GM19468 (cell line): ENCODE measurements at regions not wholly inside any gene's neighbourhood (a gene's known extent, or its start where the extent isn't known, plus 50 kb on each side); places are given as distances from the start of the nearest gene placed in this dataset.

Source experiments
- ATAC-seq: cut with Tn5 transposase; IDR thresholded peaks from one replicate; pipeline ENCODE4 v1.9.1; 2021; ENCODE audit warnings: mild to moderate bottlenecking, moderate library complexity, moderate number of reproducible peaks; ENCODE audit not compliant: unreplicated experiment; ENCODE audit errors: extremely low read depth

DNA sequence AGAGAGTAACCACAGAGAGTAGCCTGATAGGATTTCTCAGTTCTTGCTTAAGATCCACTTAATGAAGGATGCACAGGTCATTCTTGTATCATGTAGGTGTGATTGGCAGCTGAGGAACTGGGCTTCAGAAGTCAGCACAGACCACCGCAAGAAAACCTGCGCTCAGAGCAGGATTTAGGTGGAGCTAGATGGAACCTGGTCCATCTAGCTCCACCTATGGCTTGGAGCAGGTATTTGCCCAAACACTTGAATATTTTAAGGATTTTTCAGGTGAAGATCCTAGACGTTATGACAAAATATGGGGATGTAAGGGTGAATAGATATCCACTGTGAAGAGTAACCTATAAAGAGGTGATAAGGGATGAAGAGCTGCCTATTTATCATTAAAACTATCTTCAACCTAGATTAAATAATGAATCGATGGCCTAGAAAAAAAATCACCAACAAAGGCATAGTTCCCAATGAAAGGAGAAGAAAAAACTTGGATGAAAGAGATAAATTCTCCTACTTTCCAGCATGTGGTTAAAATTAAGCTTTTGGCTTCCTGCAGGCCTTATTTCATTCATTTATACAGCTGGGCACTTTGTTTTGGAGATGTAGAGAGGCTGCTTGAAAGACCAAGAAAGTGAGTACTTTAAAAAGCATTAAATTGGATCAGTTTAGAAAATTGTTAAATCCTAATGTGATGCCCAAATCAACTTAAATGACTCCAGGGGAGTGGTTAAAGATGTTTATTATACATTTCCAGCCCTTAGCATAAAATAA lies 778.4 kb upstream of the GJE1 start:
- no peak for ATAC-seq

DNA sequence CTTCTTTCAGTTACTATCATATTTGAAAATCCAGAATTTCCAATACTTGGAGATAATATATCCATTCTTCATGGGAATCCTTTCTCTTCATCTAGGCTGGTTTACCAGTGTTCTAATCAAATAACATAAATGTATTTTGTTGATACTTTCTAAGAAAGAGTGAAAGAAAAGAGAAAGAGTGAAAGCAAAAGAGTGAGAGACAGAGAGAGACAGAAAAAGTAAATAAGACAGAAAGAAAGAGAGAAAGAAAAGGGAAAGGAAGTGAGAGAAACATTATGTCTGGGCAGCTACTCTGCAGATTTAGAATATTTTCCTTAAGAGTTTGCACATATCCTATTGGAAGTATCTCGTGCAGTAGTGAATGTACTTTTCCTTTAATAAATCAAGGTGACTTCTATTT lies 781.0 kb upstream of the GJE1 start:
- ATAC-seq = no peak

DNA sequence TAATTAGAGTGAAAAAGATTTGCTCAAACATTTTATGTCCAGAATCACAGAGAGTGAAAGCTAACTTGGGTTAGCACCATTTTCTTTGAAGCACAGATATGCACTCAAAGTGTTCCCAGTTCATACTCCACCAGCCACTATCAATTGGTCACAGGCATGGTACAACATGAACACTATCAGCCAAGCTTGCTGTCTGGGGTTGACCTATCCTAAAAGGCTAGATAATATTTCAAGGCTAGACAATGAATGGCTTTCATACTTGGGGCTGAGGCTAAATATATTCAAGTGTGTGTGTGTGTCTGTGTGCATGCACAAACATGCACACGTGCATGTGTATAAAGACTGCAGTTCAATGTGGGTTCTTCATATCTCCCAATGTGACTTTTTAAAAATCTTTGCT lies 783.0 kb upstream of the GJE1 start:
- ATAC-seq = no peak

DNA sequence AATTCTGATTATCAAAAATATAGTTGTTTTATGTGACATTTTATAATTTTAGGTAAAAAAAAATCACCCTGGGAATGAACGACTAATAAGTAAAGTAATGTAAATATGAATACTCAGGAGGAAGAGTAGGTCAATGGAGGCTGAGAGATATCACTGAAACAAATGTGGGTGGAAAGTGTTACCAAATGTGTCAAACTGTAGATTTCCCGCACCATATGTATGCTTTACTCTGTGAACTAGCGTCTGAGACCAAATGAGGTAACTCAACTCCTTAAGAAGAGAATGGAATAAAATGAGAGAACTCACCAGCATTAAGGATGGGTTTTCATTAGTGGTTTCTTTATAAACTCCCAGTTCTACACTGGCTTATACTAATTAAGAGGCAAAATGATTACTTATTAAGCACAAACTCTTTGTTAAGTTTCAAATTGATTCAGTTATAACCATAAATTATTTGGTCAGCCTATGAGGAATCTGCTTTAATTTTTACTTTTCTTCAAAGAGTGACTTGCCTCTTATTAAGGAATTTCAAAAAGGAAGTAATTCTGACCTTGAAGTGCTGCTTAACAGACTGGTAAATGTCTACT lies 784.7 kb upstream of the GJE1 start:
- ATAC-seq = no peak

DNA sequence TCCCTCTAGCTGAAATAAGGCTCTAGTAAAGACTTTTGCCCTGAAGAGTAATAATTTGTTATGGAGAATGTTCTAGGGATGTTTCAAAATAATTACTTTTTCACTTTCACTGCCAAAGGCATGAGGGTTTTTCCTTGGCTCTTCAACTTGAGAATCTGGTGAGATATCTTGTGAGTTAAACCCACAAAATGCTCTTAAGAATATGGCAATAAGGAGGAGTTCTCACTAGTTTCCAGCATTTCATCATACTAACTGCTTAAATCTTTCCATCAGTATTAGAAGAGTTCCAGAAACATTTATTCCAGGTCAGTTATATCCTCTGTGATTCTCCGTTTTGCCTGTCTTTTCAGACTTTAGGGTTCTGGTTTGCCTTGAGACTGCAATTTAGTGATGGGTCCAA lies 785.6 kb upstream of the GJE1 start:
- ATAC-seq = no peak

DNA sequence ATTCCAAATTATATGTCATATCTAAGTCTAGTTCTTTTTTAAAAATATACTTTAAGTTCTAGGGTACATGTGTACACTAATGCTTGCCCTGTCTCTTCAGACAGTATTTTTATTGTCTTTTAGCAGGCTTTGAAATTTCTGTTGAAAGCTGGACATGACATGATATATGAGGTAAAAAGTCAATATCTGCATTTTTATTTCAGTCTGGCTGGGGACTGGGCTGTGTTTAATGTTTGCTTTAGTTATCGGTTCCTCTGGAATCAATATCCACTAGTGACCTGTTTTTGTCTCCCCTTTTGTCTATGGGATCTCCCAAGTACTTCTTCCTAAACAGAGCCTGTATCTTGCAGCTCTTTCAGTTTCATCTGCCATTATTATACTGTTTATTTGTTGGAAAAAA lies 786.2 kb upstream of the GJE1 start:
- no peak for ATAC-seq

DNA sequence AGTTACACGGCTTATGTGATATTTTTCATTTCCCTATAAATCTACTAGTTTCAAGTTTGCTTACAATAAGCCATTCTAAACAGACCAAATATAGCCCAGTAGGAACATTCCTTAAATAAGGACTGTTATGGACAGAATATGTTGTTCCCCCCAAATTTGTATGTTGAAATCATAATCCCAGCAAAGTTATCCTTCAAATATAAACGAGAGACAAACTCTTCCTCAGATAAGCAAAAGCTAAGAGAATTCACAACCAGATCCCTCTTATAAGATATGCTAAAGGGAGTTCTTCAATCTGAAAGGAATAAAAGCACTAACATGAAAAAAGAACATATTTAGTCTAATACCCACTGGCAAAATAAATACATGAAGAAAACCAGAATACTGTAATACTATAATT lies 795.5 kb upstream of the GJE1 start:
- ATAC-seq = no peak

DNA sequence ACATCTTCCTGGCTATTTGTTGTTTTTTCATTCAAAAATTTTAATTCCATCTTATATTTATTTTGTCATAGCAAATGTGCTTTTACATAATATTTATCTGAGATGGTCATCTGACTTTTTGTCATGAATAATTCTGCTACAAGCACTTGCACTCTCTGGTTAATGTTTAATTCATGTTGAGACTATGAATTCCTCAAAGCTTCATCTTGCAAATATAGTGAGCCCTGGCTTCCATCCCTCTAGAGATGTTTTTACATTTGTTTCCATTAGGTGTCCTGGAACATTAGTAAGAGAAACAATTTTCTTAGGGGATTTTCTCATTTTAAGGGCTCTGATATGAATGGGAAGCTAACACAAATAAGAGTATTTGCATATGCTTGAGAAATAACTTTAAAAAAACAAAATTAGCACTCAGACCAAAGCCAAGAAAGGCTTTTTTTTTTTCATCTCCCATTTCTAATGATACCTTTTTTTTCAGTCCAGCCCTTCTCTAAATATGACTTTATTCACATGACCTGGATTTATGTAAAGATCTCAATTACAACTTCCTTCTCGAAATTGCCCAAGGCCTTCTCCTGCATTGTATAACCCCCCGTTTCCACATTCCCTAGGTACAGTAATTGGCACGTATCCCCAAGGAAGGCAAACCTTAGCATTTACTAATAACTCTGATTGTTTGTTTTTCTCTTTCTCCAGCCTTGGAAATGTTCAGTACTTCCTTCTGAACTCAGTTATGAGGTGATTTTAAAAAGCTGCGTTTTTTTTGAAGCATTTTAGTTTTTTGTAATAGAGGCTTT lies 797.0 kb upstream of the GJE1 start:
- no peak for ATAC-seq

DNA sequence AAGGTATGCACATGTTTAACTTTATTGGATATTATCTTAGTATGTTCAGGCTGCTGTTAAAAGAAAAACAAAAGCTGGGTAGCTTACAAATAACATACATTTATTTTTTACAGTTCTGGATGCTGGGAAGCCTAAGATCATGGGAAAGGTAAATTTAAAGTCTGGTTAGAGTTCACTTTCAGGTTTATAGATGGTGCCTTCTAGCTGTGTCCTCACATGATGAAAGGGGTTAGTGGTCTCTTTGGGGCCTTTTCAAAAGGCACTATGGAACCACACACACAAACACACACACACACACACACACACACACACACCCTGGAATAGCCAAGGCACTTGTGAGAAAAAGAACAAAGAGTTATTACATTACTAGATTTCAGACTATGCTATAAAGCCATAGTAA lies 805.8 kb upstream of the GJE1 start:
- ATAC-seq = no peak

DNA sequence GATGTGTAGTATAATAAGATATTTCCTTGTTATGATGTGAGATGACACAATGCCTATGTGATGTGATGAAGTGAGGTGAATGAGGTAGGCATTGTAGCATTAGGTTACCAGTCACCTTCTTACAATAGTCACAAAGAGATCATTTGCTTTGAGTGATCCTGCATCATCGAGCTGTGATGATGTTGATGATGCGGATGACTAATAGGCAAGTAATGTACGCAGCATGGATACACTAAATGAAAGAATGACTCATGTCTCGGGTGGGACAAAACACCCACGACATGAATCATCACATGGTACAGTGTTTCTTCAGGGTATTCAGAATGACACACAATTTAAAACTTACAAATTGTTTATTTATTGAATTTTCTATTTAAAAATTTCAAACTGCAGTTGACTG lies 806.3 kb upstream of the GJE1 start:
- ATAC-seq = no peak

DNA sequence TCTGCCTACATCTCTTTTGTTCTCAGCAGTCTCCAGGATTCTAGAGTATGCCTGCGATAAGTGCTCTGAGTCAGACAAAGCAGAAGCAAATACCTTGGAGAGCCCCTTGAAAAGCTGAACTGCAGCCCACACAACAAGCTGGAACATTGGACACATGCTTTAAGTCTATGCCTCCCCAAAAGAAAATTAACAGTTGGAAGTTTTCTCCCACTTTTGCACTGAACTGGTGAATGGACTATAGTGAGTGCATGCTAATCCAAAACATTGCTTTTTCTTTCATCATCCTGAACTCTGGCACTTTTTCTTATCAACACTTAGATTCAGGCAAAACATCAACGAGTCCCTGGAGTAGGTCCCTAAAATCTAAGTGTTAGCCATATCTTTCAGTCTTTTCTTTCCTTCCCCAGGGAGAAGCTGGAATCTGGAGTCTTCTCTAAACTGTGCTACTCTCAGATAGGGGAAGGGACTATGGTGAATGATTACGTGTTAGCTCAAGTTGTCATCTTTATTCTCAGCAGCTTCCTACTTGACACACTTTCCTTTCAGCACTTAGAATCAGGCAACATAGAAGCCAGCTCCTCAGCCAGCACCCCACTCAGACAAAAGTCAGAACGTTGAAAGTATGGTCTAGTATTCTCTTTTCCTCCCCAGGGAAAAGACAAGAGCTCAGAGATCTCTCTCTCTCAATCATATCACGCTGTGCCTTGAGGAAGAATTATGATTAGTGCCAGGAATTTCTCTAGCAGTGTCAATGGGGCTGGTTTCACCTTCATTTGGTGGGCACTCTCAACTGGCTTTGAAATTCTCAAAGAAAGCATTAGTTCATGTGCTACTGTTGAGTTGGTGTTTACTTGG lies 811.0 kb upstream of the GJE1 start:
- ATAC-seq = no peak

DNA sequence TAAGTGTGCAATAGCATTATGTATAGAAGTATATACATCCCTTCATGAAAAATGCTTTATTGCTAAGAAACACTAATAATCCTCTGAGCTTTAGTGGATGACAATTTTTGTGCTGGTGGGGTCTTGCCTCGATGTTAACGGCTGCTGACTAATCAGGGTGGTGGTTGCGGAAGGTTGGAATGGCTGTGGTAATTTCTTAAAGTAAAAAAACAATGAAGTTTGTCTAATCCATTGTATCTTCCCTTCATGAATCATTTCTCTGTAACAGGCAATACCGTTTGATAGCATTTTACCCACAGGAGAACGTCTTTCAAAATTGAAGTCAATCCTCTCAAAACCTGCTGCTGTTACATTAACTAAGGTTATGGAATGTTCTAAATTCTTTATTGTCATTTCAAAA lies 816.5 kb upstream of the GJE1 start:
- ATAC-seq = no peak

DNA sequence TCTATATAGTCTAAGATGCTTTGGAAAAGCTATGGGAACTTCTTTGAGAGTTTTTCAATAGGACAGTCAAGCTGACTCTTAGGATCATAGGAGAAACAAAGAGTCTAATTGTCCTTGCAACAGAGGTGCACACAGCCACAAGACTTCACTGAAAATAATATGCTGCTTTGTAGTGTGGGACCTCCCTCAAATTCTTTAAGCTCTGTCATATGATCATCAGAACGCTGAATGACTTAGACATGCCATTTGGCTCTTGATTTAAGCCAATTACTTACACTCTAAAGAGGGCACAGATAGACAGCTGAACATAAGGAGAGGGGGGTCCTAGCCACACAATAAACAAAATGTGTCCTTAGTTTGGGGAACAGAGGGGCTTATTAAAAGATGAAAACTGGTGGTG lies 818.7 kb upstream of the GJE1 start:
- ATAC-seq = no peak

DNA sequence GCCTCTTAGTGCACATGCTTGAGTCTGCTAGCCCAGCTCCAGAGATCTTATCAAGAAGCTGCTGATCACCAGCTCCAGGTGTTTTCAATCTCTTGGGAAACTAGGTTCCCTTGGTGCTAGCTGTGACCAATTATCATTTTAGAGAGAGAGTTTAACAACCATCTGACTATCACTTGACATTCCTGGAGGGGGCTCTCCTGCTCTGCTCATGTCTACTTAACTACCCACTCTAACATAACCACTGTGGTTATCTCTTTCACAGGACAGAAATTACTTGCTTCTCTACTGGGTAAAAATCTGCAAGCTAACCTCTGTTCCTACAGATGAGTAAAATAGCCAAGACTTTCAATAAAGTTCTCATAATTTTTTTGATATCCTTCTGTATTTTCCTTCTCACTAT lies 823.4 kb upstream of the GJE1 start:
- ATAC-seq = no peak

DNA sequence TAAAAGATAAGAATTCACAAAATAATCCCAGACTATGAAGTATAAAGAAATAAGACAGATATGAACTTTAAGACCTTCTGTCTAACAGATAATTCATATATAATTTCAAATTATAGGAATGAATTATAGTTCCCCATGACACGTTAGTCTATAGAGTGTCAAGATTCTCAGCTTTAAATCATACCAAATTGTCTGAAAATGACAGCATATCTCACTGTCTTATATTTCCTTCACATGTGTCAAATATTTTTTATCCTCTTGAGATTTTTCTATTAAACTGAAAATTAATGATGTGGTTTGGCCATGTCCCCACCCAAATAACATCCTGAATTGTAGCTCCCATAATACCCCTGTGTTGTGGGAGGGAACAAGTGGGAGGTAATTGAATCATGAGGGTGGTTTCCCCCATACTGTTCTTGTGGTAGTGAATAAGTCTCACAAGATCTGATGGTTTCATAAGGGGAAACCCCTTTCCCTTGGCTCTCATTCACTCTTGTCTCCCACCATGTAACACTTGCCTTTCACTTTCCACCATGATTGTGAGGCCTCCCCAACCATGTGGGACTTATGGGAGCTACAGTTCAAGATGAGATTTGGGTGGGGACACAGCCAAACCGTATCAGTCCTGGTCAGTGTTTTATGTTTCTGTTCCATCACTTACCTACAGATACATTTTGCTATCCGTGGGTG lies 825.3 kb upstream of the GJE1 start:
- ATAC-seq = no peak

DNA sequence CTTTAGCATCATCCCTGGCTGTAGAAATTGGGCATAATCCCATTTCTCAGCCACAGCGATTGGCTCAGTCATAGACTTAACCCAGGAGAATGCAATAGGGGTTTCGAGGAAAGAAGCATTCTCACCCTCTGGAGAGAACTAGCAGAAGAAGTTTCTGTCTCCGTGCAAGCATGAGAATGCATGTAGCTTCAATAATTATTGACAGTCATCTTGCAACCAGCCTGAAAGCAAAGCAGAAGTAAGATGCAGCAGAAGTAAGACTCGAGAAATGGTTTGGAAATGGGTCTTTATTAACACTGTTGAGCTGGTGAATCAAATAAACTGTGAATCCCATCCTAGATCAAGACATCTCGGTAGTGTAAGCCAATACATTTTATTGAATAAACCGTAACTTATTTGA lies 828.8 kb upstream of the GJE1 start:
- ATAC-seq = no peak

DNA sequence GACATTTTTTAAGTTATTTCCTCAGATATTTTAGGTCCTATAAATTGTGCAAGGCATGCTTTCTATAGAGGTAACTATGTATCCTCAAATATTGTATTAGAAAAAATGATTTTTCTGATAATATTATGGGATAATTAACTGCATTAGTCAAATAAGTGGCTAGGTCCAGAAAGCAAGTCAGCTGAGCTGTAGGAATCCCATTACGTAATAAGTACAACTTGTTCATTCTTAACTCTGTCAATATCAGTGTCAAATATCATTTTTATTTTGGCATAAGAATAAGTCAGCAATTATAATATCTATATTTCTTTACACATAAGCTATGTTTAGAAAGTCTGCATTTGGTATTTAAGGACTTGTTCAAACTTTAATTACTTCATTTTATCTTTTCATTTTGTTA lies 830.9 kb upstream of the GJE1 start:
- ATAC-seq = no peak

DNA sequence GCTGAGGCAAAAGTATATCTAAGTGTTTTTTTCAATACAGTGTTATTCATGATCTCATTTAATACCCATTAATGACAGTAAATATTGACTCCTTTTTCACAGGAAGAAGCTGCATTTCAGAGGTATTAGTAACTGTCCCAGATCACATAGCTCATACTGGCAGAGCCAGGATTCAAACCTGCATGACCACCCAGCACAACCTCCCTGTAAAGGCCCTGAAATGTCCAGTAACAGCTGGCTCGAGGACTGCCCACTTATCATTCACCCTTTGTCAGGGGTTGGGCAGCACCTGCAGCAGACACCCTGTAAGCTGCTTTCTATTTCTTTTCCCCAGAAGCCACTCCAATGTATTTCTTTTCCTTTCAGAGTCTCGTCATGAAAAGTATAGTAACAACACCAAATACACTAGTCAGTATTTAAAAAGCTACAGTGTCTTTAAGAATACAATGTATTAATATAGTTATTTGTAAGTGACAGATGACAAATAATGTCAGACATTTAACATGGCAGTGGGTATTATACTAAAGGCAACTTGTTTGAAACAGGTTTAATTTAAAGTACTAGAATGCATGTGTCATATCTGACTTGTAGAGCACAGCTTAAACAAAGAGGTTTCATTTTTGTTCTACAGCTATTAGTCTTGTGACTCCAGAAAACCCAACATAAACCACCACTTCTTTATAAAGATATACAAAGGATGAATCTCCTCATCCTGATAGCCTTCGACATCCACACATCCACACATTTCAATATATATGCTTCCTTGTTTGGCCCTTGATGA lies 841.6 kb upstream of the GJE1 start:
- no peak for ATAC-seq

DNA sequence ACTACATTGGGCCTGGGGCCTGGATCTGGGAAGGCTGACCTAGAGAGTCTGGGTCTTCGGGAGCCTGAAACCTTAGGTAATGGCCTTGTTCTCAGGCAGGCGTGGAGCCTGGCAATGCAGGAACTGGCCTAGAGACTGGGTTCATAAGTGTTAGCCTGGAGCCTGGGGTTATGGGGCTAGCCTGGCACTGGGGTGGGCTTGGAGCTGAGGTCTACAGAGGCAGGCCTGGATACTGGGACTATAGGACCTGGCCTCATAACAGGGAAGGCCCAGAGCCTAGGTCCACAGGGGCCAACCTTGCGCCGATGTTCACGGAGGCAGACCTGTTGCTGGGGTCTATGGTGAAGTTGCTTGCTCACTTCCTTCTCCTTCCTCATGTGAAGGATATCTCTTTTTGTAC lies 843.8 kb upstream of the GJE1 start:
- ATAC-seq = no peak
